ENCODE measurements at regions not wholly inside any gene's neighbourhood (a gene's known extent, or its start where the extent isn't known, plus 50 kb on each side); places are given as distances from the start of the nearest gene placed in this dataset.

DNA sequence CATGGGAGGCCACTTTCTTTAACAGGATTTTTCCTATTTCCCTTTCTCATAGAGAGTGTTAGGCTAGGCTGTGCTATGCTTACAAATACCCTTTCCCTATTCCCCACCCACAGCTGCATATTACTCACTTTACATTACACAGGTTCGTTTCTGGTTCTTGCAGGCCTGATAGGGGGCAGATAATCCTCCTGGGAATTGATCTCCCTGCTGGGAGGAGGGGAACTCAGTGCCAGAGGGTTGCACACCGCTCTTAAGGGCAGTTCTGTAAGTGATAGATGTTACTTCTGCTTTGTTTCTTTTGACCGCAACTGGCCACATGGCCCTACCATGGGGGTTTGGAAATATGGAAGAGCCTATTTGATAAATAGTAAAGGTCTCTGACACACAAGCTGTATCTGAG lies 54.0 kb upstream of the NTRK2 start:
- Mint-ChIP-seq H3K4me3 (no peak overlapping the region), H3K27me3 (no peaks in the 10 kb centered on the region), H3K9me3 (peaks cover 0 to 4% (median 0%) of the 10 kb centered on the region in 7 donors), H3K27ac (no peak overlapping the region), H3K36me3 (no peaks in the 10 kb centered on the region), H3K4me1 (no peaks in the 10 kb centered on the region)
- Histone ChIP-seq H3K27me3 (ENCODE audit: control insufficient read depth, insufficient read depth, low read length) (no peaks in the 10 kb centered on the region), H3K4me3 (ENCODE audit: low read depth, low read length) (no peak overlapping the region), H3K36me3 (ENCODE audit: control insufficient read depth, insufficient read depth, low read length) (no peaks in the 10 kb centered on the region), H3K27ac (ENCODE audit: insufficient read depth, low read length, poor library complexity, severe bottlenecking) (no peak overlapping the region), H3K9me3 (ENCODE audit: control insufficient read depth in 2 of 2, low read length in 2 of 2) (no peaks in the 10 kb centered on the region), H3K4me1 (ENCODE audit: control insufficient read depth, insufficient read depth, low read length, poor library complexity, severe bottlenecking) (no peaks in the 10 kb centered on the region)
- no peak for DNase-seq
- ATAC-seq (ENCODE audit: low read depth in 2 of 2): no peak

- H3K9me3 ChIP-seq (ENCODE audit: control insufficient read depth in 2 of 2, low read length in 2 of 2): no peaks in the 10 kb centered on the region
- Mint-ChIP-seq H3K4me1 (no peaks in the 10 kb centered on the region), H3K36me3 (no peaks in the 10 kb centered on the region), H3K4me3 (no peak overlapping the region), H3K9me3 (peaks cover 0 to 2% (median 0%) of the 10 kb centered on the region in 7 donors), H3K27ac (no peak overlapping the region), H3K27me3 (no peaks in the 10 kb centered on the region)
- no peaks in the 10 kb centered on the region for H3K36me3 ChIP-seq (ENCODE audit: control insufficient read depth, insufficient read depth, low read length)
- no peak for DNase-seq
- H3K27me3 ChIP-seq (ENCODE audit: control insufficient read depth, insufficient read depth, low read length): no peaks in the 10 kb centered on the region
- no peak overlapping the region for H3K27ac ChIP-seq (ENCODE audit: insufficient read depth, low read length, poor library complexity, severe bottlenecking)
- ATAC-seq (ENCODE audit: low read depth in 2 of 2): no peak
- H3K4me1 ChIP-seq (ENCODE audit: control insufficient read depth, insufficient read depth, low read length, poor library complexity, severe bottlenecking): no peaks in the 10 kb centered on the region
- no peak overlapping the region for H3K4me3 ChIP-seq (ENCODE audit: low read depth, low read length)
Measured at GRCh38 chr9:84617411-84618029, 52.0 kb upstream of the NTRK2 start.

Measured in CD4-positive, CD25-positive, alpha-beta regulatory T cell (primary cell).